Dedifferentiated amniotic fluid mesenchymal stem cell (primary cell): ENCODE measurements at regions not wholly inside any gene's neighbourhood (a gene's known extent, or its start where the extent isn't known, plus 50 kb on each side); places are given as distances from the start of the nearest gene placed in this dataset.
"Not testable (repeated sequence)": the region's sequence is repeated elsewhere in the genome, so short reads cannot be mapped to it uniquely, and the experiment has no call there.

Source experiments
- DNase-seq: peaks from one replicate; pipeline ENCODE4 v3.0.0-alpha.2; 2016; ENCODE audit errors: extremely low spot score

- no peak for DNase-seq
Observed at GRCh38 chr1:60891281-60891680, 191.1 kb upstream of the NFIA start.

GRCh38 chr1:60890664-60891063 lies 191.7 kb upstream of the NFIA start:
- no peak for DNase-seq

GRCh38 chr1:60889709-60890108 lies 192.7 kb upstream of the NFIA start:
- DNase-seq = no peak

- no peak for DNase-seq
Observed at GRCh38 chr1:60888126-60888525, 194.2 kb upstream of the NFIA start.

GRCh38 chr1:60886793-60887331 lies 195.5 kb upstream of the NFIA start:
- DNase-seq = no peak

GRCh38 chr1:60886090-60886489 lies 196.3 kb upstream of the NFIA start:
- DNase-seq = no peak

GRCh38 chr1:60880202-60880601 lies 202.2 kb upstream of the NFIA start:
- no peak for DNase-seq

GRCh38 chr1:60878323-60878722 lies 204.0 kb upstream of the NFIA start:
- DNase-seq = no peak

- no peak for DNase-seq
Observed at GRCh38 chr1:60877376-60877775, 205.0 kb upstream of the NFIA start.

- no peak for DNase-seq
Observed at GRCh38 chr1:60876952-60877351, 205.4 kb upstream of the NFIA start.

- DNase-seq = no peak
Observed at GRCh38 chr1:60875138-60875537, 207.2 kb upstream of the NFIA start.

- peak; percentile 39 for DNase-seq
Observed at GRCh38 chr1:60874718-60875117, 207.6 kb upstream of the NFIA start.

GRCh38 chr1:60873396-60873795 lies 209.0 kb upstream of the NFIA start:
- DNase-seq = not testable (repeated sequence)

- DNase-seq = no peak
Observed at GRCh38 chr1:60872426-60873054, 209.8 kb upstream of the NFIA start.

- DNase-seq = no peak
Observed at GRCh38 chr1:60870269-60870865, 212.0 kb upstream of the NFIA start.

- no peak for DNase-seq
Observed at GRCh38 chr1:60868901-60869663, 213.3 kb upstream of the NFIA start.

- DNase-seq = no peak
Observed at GRCh38 chr1:60867782-60868181, 214.6 kb upstream of the NFIA start.

- no peak for DNase-seq
Observed at GRCh38 chr1:60866917-60867531, 215.3 kb upstream of the NFIA start.

- no peak for DNase-seq
Observed at GRCh38 chr1:60866226-60866900, 216.0 kb upstream of the NFIA start.

- no peak for DNase-seq
Observed at GRCh38 chr1:60865166-60865565, 217.2 kb upstream of the NFIA start.

- no peak for DNase-seq
Observed at GRCh38 chr1:60864722-60865121, 217.6 kb upstream of the NFIA start.

- DNase-seq = no peak
Observed at GRCh38 chr1:60863131-60863530, 219.2 kb upstream of the NFIA start.
